T-helper 1 cell treated with Interleukin-12 subunit alpha and Interleukin-12 subunit beta and Interleukin-4 antibody, amounts not matched to agents 30 ng/mL and 1 ng/mL, for 36 hours (primary cell): ENCODE measurements at regions not wholly inside any gene's neighbourhood (a gene's known extent, or its start where the extent isn't known, plus 50 kb on each side); places are given as distances from the start of the nearest gene placed in this dataset.

ENCODE experiments used
- intact Hi-C: fragments of 100-400 bp; cut with micrococcal nuclease; formaldehyde crosslinking; loops from one replicate; pipeline ENCODE4 v1.15.1; 2024

- intact Hi-C loops, result no loop called here
Observed at GRCh38 chr22:27113641-27114040, 456.3 kb downstream of the MIAT start.

- intact Hi-C loops, result no loop called here
Observed at GRCh38 chr22:27114186-27114585, 456.8 kb downstream of the MIAT start.

- intact Hi-C loops, result no loop called here
Observed at GRCh38 chr22:27115410-27115809, 458.0 kb downstream of the MIAT start.

- intact Hi-C loops, result no loop called here
Observed at GRCh38 chr22:27115816-27116256, 458.4 kb downstream of the MIAT start.

- intact Hi-C loops, result no loop called here
Observed at GRCh38 chr22:27116312-27117086, 459.1 kb downstream of the MIAT start.

- intact Hi-C loops, result no loop called here
Observed at GRCh38 chr22:27120036-27120435, 462.6 kb downstream of the MIAT start.

GRCh38 chr22:27122574-27122973 is 465.2 kb downstream of the MIAT start:
- intact Hi-C loops, result no loop called here

GRCh38 chr22:27123880-27124279 is 466.5 kb downstream of the MIAT start:
- intact Hi-C loops, result no loop called here

GRCh38 chr22:27124351-27124966 is 467.1 kb downstream of the MIAT start:
- intact Hi-C loops, result no loop called here

- intact Hi-C loops, result no loop called here
Observed at GRCh38 chr22:27125539-27125938, 468.2 kb downstream of the MIAT start.

- intact Hi-C loops, result no loop called here
Observed at GRCh38 chr22:27127911-27128310, 470.5 kb downstream of the MIAT start.

GRCh38 chr22:27128461-27129085 is 471.2 kb downstream of the MIAT start:
- intact Hi-C loops, result no loop called here

GRCh38 chr22:27129266-27129665 is 471.9 kb downstream of the MIAT start:
- intact Hi-C loops, result no loop called here

GRCh38 chr22:27130906-27131305 is 473.5 kb downstream of the MIAT start:
- intact Hi-C loops, result no loop called here

GRCh38 chr22:27131346-27131745 is 474.0 kb downstream of the MIAT start:
- intact Hi-C loops, result no loop called here

- intact Hi-C loops, result no loop called here
Observed at GRCh38 chr22:27132400-27132799, 475.0 kb downstream of the MIAT start.

- intact Hi-C loops, result no loop called here
Observed at GRCh38 chr22:27133019-27133431, 475.6 kb downstream of the MIAT start.

GRCh38 chr22:27133681-27134314 is 476.4 kb downstream of the MIAT start:
- intact Hi-C loops, result no loop called here

GRCh38 chr22:27134315-27134701 is 476.9 kb downstream of the MIAT start:
- intact Hi-C loops, result no loop called here

- intact Hi-C loops, result no loop called here
Observed at GRCh38 chr22:27135031-27135981, 477.9 kb downstream of the MIAT start.

GRCh38 chr22:27136596-27136995 is 479.2 kb downstream of the MIAT start:
- intact Hi-C loops, result no loop called here
